CD14-positive monocyte (primary cell): ENCODE measurements at regions not wholly inside any gene's neighbourhood (a gene's known extent, or its start where the extent isn't known, plus 50 kb on each side); places are given as distances from the start of the nearest gene placed in this dataset.

Experiments
- DNase-seq, 3 donors: peaks; one replicate each; pipeline ENCODE4 v3.0.0-alpha.2; 2011 to 2022
- H2AFZ ChIP-seq: 2 replicates; pipeline ENCODE4 v1.6.0; 2012; ENCODE audit warnings: mild to moderate bottlenecking, low read depth, low read length, inconsistent platforms; ENCODE audit not compliant: insufficient read depth, poor library complexity, severe bottlenecking
- H3K27ac ChIP-seq, 2 donors: 1 replicate in 1 of 2; 2 replicates in 1 of 2; pipeline ENCODE4 v1.5.1; 2012 to 2013; ENCODE audit warnings: low read length in 2 of 2, control low read depth in 1 of 2, inconsistent platforms in 1 of 2, low read depth in 1 of 2, mild to moderate bottlenecking in 1 of 2
- H3K27me3 ChIP-seq, 2 donors: one replicate each; pipeline versions ENCODE4 v1.6.0 to v1.6.1; 2011 to 2013; ENCODE audit warnings: low read length in 2 of 2; ENCODE audit not compliant: control insufficient read depth in 2 of 2, insufficient read depth in 2 of 2
- H3K36me3 ChIP-seq, 2 donors: replicated peaks in 1 of 2; 1 replicate in 1 of 2; 2 replicates in 1 of 2; pipeline versions ENCODE4 v1.5.1 to v1.6.1; 2012 to 2013; ENCODE audit warnings: low read length in 2 of 2, control low read depth in 1 of 2, inconsistent platforms in 1 of 2, mild to moderate bottlenecking in 1 of 2; ENCODE audit not compliant: insufficient read depth in 2 of 2, control insufficient read depth in 1 of 2
- H3K4me1 ChIP-seq, 2 donors: 1 replicate in 1 of 2; 2 replicates in 1 of 2; pipeline versions ENCODE4 v1.5.1 to v1.6.1; 2012 to 2013; ENCODE audit warnings: low read length in 2 of 2, control low read depth in 1 of 2, inconsistent platforms in 1 of 2, mild to moderate bottlenecking in 1 of 2, moderate library complexity in 1 of 2; ENCODE audit not compliant: insufficient read depth in 2 of 2, control insufficient read depth in 1 of 2
- H3K4me2 ChIP-seq: replicated peaks from 2 replicates; pipeline ENCODE3; 2012; ENCODE audit warnings: low read length, moderate library complexity, mild to moderate bottlenecking; ENCODE audit not compliant: poor library complexity, severe bottlenecking; ENCODE audit errors: extremely low read depth
- H3K4me3 ChIP-seq, 3 experiments: fragments of 200-600 bp in 1 of 3; sonication (generic) in 1 of 3; replicated peaks in 1 of 3; 1 replicate in 2 of 3; 2 replicates in 1 of 3; pipeline ENCODE4 v1.5.1; 2011 to 2013; ENCODE audit warnings: low read length in 3 of 3, mild to moderate bottlenecking in 3 of 3, control low read depth in 2 of 3, low read depth in 2 of 3, inconsistent platforms in 1 of 3, moderate library complexity in 1 of 3
- H3K79me2 ChIP-seq: 2 replicates; pipeline ENCODE4 v1.6.0; 2012; ENCODE audit warnings: mild to moderate bottlenecking, control low read depth, inconsistent platforms, low read length, moderate library complexity; ENCODE audit not compliant: insufficient read depth
- H3K9ac ChIP-seq: 2 replicates; pipeline ENCODE4 v1.6.0; 2017; ENCODE audit warnings: low read length, mild to moderate bottlenecking; ENCODE audit not compliant: insufficient read depth, poor library complexity, severe bottlenecking
- H3K9me3 ChIP-seq, 2 donors: replicated peaks in 1 of 2; 1 replicate in 1 of 2; 2 replicates in 1 of 2; pipeline versions ENCODE4 v1.5.1 to v1.6.1; 2012 to 2013; ENCODE audit warnings: low read length in 2 of 2, control low read depth in 1 of 2; ENCODE audit not compliant: control insufficient read depth in 1 of 2, insufficient read depth in 1 of 2
- H4K20me1 ChIP-seq: 2 replicates; pipeline ENCODE4 v1.6.0; 2012; ENCODE audit warnings: mild to moderate bottlenecking, low read length, control low read depth, moderate library complexity; ENCODE audit not compliant: insufficient read depth
- H3K27ac Mint-ChIP-seq, 7 donors: one replicate each; pipeline ENCODE4 v1.8.0; 2020; ENCODE audit warnings: mild to moderate bottlenecking in 7 of 7, mixed read lengths in 7 of 7, moderate library complexity in 6 of 7, inconsistent platforms in 2 of 7
- H3K27me3 Mint-ChIP-seq, 3 donors: one replicate each; pipeline ENCODE4 v1.8.0; 2021 to 2022; ENCODE audit warnings: low read depth in 3 of 3, mild to moderate bottlenecking in 3 of 3, mixed read lengths in 3 of 3, moderate library complexity in 3 of 3, inconsistent platforms in 1 of 3
- H3K36me3 Mint-ChIP-seq, 2 donors: one replicate each; pipeline ENCODE4 v1.8.0; 2020; ENCODE audit warnings: mixed read lengths in 2 of 2, inconsistent platforms in 1 of 2, mild to moderate bottlenecking in 1 of 2
- H3K4me1 Mint-ChIP-seq: one replicate; pipeline ENCODE4 v1.8.0; 2020; ENCODE audit warnings: mild to moderate bottlenecking, mixed read lengths
- H3K4me3 Mint-ChIP-seq, 2 donors: one replicate each; pipeline ENCODE4 v1.8.0; 2020; ENCODE audit warnings: mild to moderate bottlenecking in 2 of 2, mixed read lengths in 2 of 2, moderate library complexity in 1 of 2
- H3K9me3 Mint-ChIP-seq, 7 donors: one replicate each; pipeline ENCODE4 v1.8.0; 2020 to 2022; ENCODE audit warnings: mixed read lengths in 7 of 7, mild to moderate bottlenecking in 6 of 7, moderate library complexity in 6 of 7, inconsistent platforms in 2 of 7
- CTCF ChIP-seq: fragments of 200-600 bp; IDR thresholded peaks from one replicate; pipeline ENCODE4 v1.8.0; 2022; ENCODE audit warnings: antibody characterized with exemption, mild to moderate bottlenecking
- WGBS: methylation state at CpG from one replicate; pipeline ENCODE4 v1.1.5; 2013; ENCODE audit warnings: missing lambda C conversion rate; ENCODE audit not compliant: insufficient coverage; 5-methylcytosine and 5-hydroxymethylcytosine counted together
- intact Hi-C, 2 donors: fragments of 100-400 bp; cut with micrococcal nuclease; formaldehyde crosslinking; loops; one replicate each; pipeline versions ENCODE4 v1.15.0 to v1.15.1; 2023

DNA sequence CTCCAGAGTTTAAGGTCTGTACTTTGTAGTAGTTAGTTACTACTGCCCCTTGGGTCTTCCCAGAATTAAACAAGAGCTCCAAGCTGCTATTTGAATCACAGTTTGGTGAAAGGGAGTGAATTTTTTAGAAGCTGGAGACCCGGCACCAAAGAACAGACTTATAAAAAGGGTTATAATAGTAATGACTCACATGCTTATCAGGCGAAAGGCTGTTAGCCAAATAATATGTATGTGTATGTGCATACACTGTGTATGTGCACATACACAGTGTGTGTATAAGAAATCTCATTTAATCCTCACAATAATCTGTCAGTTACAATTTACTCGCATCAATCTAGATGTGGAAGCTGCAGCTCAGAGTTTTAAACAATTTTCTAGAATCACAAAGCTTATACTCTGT lies 59.5 kb upstream of the ITGA1 start:
- intact Hi-C loops = no loop called here
- Histone ChIP-seq H3K9me3 (peaks cover 0 to 4% of the 10 kb centered on the region in 2 donors), H3K4me2 (no peak overlapping the region), H3K27ac (no peak overlapping the region), H2AFZ (no peak overlapping the region), H3K9ac (no peak overlapping the region), H3K4me3 (no peak overlapping the region), H4K20me1 (no peaks in the 10 kb centered on the region), H3K79me2 (no peaks in the 10 kb centered on the region), H3K36me3 (no peaks in the 10 kb centered on the region), H3K27me3 (no peaks in the 10 kb centered on the region), H3K4me1 (no peaks in the 10 kb centered on the region)
- H3K36me3 Mint-ChIP-seq = no peaks in the 10 kb centered on the region
- TF ChIP-seq CTCF = no peak
- no peak overlapping the region for H3K4me3 Mint-ChIP-seq
- H3K4me1 Mint-ChIP-seq = peaks cover 4% of the 10 kb centered on the region
- no peak for DNase-seq
- WGBS = 100% methylated on average over 1 of the region's 3 CpGs
- no peak overlapping the region for H3K27ac Mint-ChIP-seq
- peaks cover 0 to 4% (median 0%) of the 10 kb centered on the region in 3 donors for H3K27me3 Mint-ChIP-seq
- H3K9me3 Mint-ChIP-seq = peaks cover 0 to 5% (median 3%) of the 10 kb centered on the region in 7 donors

- Histone ChIP-seq H3K4me2 (no peak overlapping the region), H2AFZ (no peak overlapping the region), H4K20me1 (no peaks in the 10 kb centered on the region), H3K9ac (no peak overlapping the region), H3K27me3 (no peaks in the 10 kb centered on the region), H3K79me2 (no peaks in the 10 kb centered on the region), H3K9me3 (peaks cover 0 to 4% of the 10 kb centered on the region in 2 donors), H3K36me3 (no peaks in the 10 kb centered on the region), H3K27ac (no peak overlapping the region), H3K4me1 (no peaks in the 10 kb centered on the region), H3K4me3 (no peak overlapping the region)
- Mint-ChIP-seq H3K27me3 (peaks cover 0 to 4% (median 0%) of the 10 kb centered on the region in 3 donors), H3K4me3 (no peak overlapping the region), H3K9me3 (peaks cover 0 to 5% (median 3%) of the 10 kb centered on the region in 7 donors), H3K27ac (no peak overlapping the region), H3K36me3 (no peaks in the 10 kb centered on the region), H3K4me1 (peaks cover 4% of the 10 kb centered on the region)
- TF ChIP-seq CTCF = no peak
- intact Hi-C loops = no loop called here
- DNase-seq = no peak
- WGBS = no CpG with 5 or more reads among the region's 5 CpGs
These were observed 59.0 kb upstream of the ITGA1 start for GRCh38 chr5:52728686-52729085.
